ENCODE measurements at regions not wholly inside any gene's neighbourhood (a gene's known extent, or its start where the extent isn't known, plus 50 kb on each side); places are given as distances from the start of the nearest gene placed in this dataset.

DNA sequence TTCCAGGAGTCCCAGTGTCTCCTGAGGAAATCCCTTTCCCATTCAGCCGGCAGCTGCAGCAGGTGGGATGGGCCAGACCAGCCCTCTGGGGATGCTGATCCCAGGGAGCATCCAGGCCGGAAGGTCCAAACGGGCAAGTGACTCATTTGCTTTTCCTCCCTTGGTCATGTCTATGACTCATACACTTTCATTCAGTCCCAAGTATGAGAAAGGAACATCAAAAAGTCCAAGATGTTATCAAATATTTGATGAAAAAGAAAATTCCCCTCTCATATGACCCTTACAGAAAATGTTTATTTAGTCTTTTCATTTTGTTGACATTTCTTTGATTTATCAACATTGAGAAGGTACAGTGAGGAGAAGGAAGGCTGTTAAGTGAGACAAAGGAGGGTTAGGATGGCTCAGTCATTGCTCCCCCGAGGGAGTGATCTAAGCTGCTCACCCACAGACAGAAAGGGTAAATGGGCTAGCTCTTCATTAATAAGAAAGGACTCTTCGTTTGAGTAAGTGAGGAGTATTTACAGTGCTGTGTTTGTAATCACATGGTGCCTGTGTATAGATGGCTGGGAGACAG lies 117.6 kb upstream of the ANKRD55 start:
- DNase-seq (ENCODE audit: low read depth, low spot score) = peak; percentile 80

- DNase-seq (ENCODE audit: low read depth, low spot score) = no peak
Observed at GRCh38 chr5:56350011-56350596, 117.0 kb upstream of the ANKRD55 start.

- no peak for DNase-seq (ENCODE audit: low read depth, low spot score)
Observed at GRCh38 chr5:56349461-56349860, 116.3 kb upstream of the ANKRD55 start.

- DNase-seq (ENCODE audit: low read depth, low spot score) = no peak
Observed at GRCh38 chr5:56346741-56347535, 113.8 kb upstream of the ANKRD55 start.

GRCh38 chr5:56346044-56346710 lies 113.0 kb upstream of the ANKRD55 start:
- DNase-seq (ENCODE audit: low read depth, low spot score) = no peak

DNA sequence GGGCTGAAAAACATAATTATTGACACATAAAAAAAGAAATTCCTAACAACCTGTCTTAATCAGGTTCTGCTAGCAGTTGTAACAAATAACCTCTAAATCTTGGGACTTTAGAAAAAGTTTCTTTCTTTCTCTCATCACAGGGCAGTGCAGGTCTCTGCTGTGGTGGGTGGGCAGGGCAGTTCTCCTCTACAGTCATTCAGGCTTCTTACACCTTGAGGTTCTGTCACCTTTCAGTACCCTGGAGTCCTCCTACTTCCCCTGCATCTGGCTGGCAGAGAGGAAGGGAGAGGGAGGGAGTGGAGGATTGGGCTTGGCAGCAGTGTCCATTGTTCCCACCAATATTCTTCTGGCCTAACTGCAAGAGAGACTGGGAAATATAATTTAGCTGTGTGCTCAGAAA lies 112.2 kb upstream of the ANKRD55 start:
- no peak for DNase-seq (ENCODE audit: low read depth, low spot score)

GRCh38 chr5:56344594-56344993 lies 111.5 kb upstream of the ANKRD55 start:
- no peak for DNase-seq (ENCODE audit: low read depth, low spot score)

DNA sequence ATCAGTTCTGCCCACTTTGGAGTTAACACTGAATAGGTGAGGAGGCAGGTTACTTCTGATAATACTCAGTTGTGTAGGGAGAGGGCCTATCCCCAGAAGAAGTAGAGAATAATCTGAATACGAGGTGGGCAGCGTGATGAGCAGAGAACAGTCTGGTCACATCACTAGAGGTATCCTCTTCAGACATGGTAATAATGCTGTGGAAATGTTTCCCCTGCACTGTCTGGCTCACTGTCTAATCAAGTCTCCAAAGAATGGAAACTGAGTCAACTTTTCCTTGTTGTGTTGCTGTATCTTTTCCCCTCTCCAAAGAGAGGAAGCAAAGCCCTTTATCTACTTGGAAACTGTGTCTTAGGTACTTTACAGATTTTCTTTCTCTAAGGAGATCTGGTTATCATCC lies 110.9 kb upstream of the ANKRD55 start:
- no peak for DNase-seq (ENCODE audit: low read depth, low spot score)

GRCh38 chr5:56342616-56343015 lies 109.5 kb upstream of the ANKRD55 start:
- DNase-seq (ENCODE audit: low read depth, low spot score) = no peak

DNA sequence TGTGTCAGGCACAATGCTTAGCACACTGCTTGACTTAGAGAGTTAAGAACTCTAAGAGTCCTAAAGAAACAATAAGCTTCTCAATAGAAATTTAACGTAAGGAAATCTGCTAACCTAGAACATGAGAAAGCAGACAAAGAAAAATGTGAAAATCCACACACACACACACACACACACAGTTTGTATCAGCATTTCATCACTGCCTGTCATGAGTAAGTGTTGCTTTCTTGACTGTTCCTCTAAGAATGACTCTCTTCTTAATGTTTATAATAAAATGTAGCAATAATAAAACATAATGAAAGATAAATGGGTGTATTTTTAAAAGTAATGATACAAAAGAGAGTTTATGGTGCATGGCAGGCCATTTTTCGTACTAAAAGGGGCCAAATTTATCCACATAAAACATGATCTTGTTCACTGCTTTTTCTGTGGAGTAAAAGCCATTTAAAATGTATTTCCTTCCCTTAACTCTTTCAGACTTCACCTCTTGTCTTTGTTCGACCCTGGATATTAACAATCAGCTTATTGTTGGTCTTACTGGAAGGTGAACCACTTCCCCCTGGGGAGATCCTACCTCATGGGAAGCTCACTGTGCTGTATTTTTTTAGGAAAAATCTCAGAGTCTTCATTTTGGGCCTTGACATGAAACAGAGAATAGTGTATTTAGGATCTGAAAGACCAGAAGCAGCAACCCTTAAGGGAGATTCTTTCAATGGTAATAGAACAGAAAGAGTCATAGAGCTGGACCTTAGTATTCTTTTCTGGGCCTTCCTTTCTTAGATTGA lies 107.3 kb upstream of the ANKRD55 start:
- DNase-seq (ENCODE audit: low read depth, low spot score) = no peak

GRCh38 chr5:56339732-56340131 lies 106.6 kb upstream of the ANKRD55 start:
- DNase-seq (ENCODE audit: low read depth, low spot score) = no peak

- no peak for DNase-seq (ENCODE audit: low read depth, low spot score)
Observed at GRCh38 chr5:56337715-56338319, 104.7 kb upstream of the ANKRD55 start.

DNA sequence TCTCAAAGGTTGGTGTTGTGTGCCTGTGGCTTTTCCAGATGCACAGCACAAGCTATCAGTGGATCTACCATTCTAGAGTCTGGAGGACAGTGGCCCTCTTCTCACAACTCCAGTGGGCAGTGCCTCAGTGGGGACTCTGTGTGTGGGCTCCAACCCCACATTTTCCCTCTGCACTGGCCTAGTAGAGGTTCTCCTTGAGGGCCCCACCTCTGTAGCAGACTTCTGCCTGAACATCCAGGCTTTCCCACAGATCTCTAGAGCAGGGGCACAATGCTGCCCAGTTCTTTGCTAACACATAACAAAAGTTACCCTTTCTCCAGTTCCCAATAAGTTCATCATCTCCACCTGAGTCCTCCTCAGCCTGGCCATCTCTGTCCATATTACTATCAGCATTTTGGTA lies 102.1 kb upstream of the ANKRD55 start:
- no peak for DNase-seq (ENCODE audit: low read depth, low spot score)

GRCh38 chr5:56330806-56331205 lies 97.7 kb upstream of the ANKRD55 start:
- DNase-seq (ENCODE audit: low read depth, low spot score) = no peak

- no peak for DNase-seq (ENCODE audit: low read depth, low spot score)
Observed at GRCh38 chr5:56330167-56330566, 97.0 kb upstream of the ANKRD55 start.

- no peak for DNase-seq (ENCODE audit: low read depth, low spot score)
Observed at GRCh38 chr5:56329652-56330051, 96.5 kb upstream of the ANKRD55 start.

DNA sequence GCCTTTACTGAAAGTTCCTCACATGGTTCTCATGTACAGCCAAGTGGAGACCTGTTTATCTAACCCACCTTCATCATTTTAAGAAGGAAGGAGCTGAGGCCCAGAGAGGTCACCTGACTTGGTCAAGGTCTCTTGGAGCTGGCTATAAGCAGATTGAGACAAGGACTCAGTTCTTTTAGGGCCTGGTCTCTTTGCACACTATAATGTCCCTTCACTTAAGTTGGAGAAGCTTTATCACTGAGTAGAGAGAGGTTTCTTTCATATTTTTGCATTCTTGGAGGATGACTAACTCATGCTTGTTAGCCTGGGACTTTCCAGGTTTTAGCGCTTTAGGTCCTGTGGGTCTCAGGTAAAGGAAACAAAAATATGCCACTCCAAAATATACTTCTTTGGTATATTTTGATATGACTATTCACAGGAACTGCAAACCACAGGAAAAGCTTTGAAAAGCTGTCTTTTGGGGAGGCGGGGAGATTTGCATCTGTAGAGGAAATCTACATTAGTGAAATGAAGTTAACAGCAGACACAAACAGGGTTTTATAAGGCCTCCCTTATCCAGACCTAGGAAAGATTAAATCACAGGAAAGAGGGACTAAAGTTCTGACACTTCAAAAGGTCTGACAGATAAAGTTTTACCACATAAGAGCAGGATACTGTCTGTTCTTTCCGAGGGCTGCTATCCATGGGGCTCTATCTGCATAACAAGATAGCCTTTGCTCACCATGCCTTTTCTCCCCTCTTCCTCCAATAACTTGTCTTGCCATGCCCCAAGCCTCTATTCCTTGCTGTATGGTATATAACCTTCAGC lies 95.8 kb upstream of the ANKRD55 start:
- no peak for DNase-seq (ENCODE audit: low read depth, low spot score)

DNA sequence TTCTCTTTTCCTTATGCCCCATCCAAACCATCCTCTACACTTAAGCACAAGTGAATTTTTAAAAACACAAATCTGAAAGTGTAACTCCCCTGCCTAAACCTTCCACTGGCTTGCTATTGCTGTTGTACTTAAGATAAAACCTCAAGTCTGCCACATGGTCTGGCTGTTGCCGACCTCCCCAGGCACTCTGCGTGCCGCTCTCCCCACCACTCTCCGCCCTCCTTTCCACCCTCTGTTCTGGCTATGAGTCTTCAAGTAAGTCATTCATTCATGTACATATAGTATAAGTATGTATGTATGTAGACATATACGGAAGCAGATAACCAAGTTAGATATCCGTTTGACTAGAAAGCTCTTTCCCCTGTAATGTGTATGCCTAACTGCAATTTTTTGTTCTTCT lies 94.7 kb upstream of the ANKRD55 start:
- DNase-seq (ENCODE audit: low read depth, low spot score) = no peak

DNA sequence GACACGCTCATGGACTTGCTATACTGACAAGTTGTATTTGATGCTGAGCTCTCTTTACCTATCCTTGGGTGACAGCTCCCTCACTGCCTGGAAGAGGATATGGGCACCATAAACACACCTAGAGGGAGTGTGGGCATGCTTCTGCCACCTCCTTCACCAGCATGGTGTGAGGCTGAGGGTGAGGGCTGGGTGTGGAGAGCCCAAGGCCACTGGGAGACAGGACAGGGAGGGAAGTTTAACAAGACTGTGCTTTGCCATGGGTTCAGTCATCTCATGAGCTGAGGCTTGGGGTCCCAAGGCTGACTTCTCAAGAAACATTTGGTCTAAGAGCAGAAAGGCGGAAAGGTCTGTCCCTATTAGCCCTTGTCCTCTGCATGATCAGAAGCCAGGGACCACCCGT lies 93.6 kb upstream of the ANKRD55 start:
- DNase-seq (ENCODE audit: low read depth, low spot score) = no peak

GRCh38 chr5:56326116-56326515 lies 93.0 kb upstream of the ANKRD55 start:
- DNase-seq (ENCODE audit: low read depth, low spot score) = no peak

- no peak for DNase-seq (ENCODE audit: low read depth, low spot score)
Observed at GRCh38 chr5:56325039-56325438, 91.9 kb upstream of the ANKRD55 start.

Data from ELF-1 (cell line).